ENCODE measurements at regions not wholly inside any gene's neighbourhood (a gene's known extent, or its start where the extent isn't known, plus 50 kb on each side); places are given as distances from the start of the nearest gene placed in this dataset.

GRCh38 chr7:54109501-54109900 lies 432.7 kb upstream of the VSTM2A start:
- dilution Hi-C loops (cut with MboI; ENCODE audit: extremely low pct_ligation_motif_present, low sequenced_read_pairs) = no loop called here
- CTCF ChIA-PET = no interaction called here
- H4K20me1 ChIP-seq (replicated peaks; ENCODE audit: control insufficient read depth, extremely low read depth, insufficient read depth, low read length) = no peaks in the 10 kb centered on the region

GRCh38 chr7:54111814-54112511 lies 430.2 kb upstream of the VSTM2A start:
- H3K9me1 ChIP-seq (replicated peaks; ENCODE audit: control insufficient read depth, extremely low read depth, insufficient read depth, low read length) = no peaks in the 10 kb centered on the region
- no peak overlapping the region for H3K4me2 ChIP-seq (ENCODE audit: insufficient read depth, low read length)
- H3K36me3 ChIP-seq (ENCODE audit: control insufficient read depth in 2 of 2, extremely low read depth in 1 of 2, insufficient read depth in 2 of 2, low read length in 2 of 2) = no peaks in the 10 kb centered on the region
- no peak overlapping the region for H3K4me3 ChIP-seq (replicated peaks in 1 of 3; ENCODE audit: insufficient read depth in 1 of 3, low read depth in 1 of 3, low read length in 3 of 3)
- TF ChIP-seq MAX (IDR thresholded peaks at IDR 0.05; ENCODE audit: insufficient read depth, insufficient read length) (no peak), FOS (IDR thresholded peaks at IDR 0.05; ENCODE audit: borderline replicate concordance, insufficient read depth, low read length) (no peak), POLR2A (IDR thresholded peaks at IDR 0.05; ENCODE audit: low read depth, low read length) (no peak)
- H2AFZ ChIP-seq (ENCODE audit: low read depth, low read length) = no peak overlapping the region
- DNase-seq (ENCODE audit: low read depth, low spot score) = no peak
- POLR2A ChIA-PET = no interaction called here
- intact Hi-C loops (cut with micrococcal nuclease) (no loop called here), dilution Hi-C loops (cut with MboI; ENCODE audit: extremely low pct_ligation_motif_present, low sequenced_read_pairs) (no loop called here)
- H3K4me1 ChIP-seq (ENCODE audit: control insufficient read depth, extremely low read depth, insufficient read depth, low read length) = no peaks in the 10 kb centered on the region
- no peak for FAIRE-seq
- H3K9ac ChIP-seq (replicated peaks; ENCODE audit: extremely low read depth, insufficient read depth, low read length) = no peak overlapping the region
- H3K9me3 ChIP-seq (replicated peaks; ENCODE audit: control insufficient read depth, insufficient read depth, low read length) = peaks cover 6% of the 10 kb centered on the region
- no peaks in the 10 kb centered on the region for H3K79me2 ChIP-seq (ENCODE audit: control insufficient read depth, insufficient read depth, low read length)
- BruUV-seq (replicated peaks) = no TSS peak
- CTCF ChIA-PET = no interaction called here
- no peak overlapping the region for H3K27ac ChIP-seq (ENCODE audit: insufficient read depth, low read depth, low read length)
- H4K20me1 ChIP-seq (replicated peaks; ENCODE audit: control insufficient read depth, extremely low read depth, insufficient read depth, low read length) = no peaks in the 10 kb centered on the region
- no peaks in the 10 kb centered on the region for H3K27me3 ChIP-seq (ENCODE audit: control insufficient read depth in 2 of 2, insufficient read depth in 2 of 2, low read length in 2 of 2)

More at GRCh38 chr7:54109501-54109900, 432.7 kb upstream of the VSTM2A start:
- Histone ChIP-seq H3K9ac (replicated peaks; ENCODE audit: extremely low read depth, insufficient read depth, low read length) (no peak overlapping the region), H3K27ac (ENCODE audit: insufficient read depth, low read depth, low read length) (no peak overlapping the region), H3K9me3 (replicated peaks; ENCODE audit: control insufficient read depth, insufficient read depth, low read length) (peaks cover 3% of the 10 kb centered on the region), H3K4me1 (ENCODE audit: control insufficient read depth, extremely low read depth, insufficient read depth, low read length) (no peaks in the 10 kb centered on the region), H3K9me1 (replicated peaks; ENCODE audit: control insufficient read depth, extremely low read depth, insufficient read depth, low read length) (no peaks in the 10 kb centered on the region), H3K4me2 (ENCODE audit: insufficient read depth, low read length) (no peak overlapping the region), H2AFZ (ENCODE audit: low read depth, low read length) (no peak overlapping the region), H3K79me2 (ENCODE audit: control insufficient read depth, insufficient read depth, low read length) (no peaks in the 10 kb centered on the region), H3K36me3 (ENCODE audit: control insufficient read depth in 2 of 2, extremely low read depth in 1 of 2, insufficient read depth in 2 of 2, low read length in 2 of 2) (no peaks in the 10 kb centered on the region), H3K27me3 (ENCODE audit: control insufficient read depth in 2 of 2, insufficient read depth in 2 of 2, low read length in 2 of 2) (no peaks in the 10 kb centered on the region), H3K4me3 (replicated peaks in 1 of 3; ENCODE audit: insufficient read depth in 1 of 3, low read depth in 1 of 3, low read length in 3 of 3) (no peak overlapping the region)
- intact Hi-C loops (cut with micrococcal nuclease) = no loop called here
- DNase-seq (ENCODE audit: low read depth, low spot score) = no peak
- POLR2A ChIA-PET = no interaction called here
- BruUV-seq (replicated peaks) = no TSS peak
- TF ChIP-seq MAX (IDR thresholded peaks at IDR 0.05; ENCODE audit: insufficient read depth, insufficient read length) = no peak
- no peak for TF ChIP-seq POLR2A (IDR thresholded peaks at IDR 0.05; ENCODE audit: low read depth, low read length)
- TF ChIP-seq MYC (IDR thresholded peaks at IDR 0.05; ENCODE audit: low read depth, low read length) = no peak
- FAIRE-seq = no peak

Measured in endothelial cell of umbilical vein (primary cell).